ENCODE measurements at regions not wholly inside any gene's neighbourhood (a gene's known extent, or its start where the extent isn't known, plus 50 kb on each side); places are given as distances from the start of the nearest gene placed in this dataset.

- no peak for TF ChIP-seq SUZ12 (IDR thresholded peaks at IDR 0.05)
- TF ChIP-seq FOXK2 (IDR thresholded peaks at IDR 0.05) = no peak
- TF ChIP-seq NFRKB (IDR thresholded peaks at IDR 0.05) = no peak
- no peak for TF ChIP-seq HDGF (IDR thresholded peaks at IDR 0.05; ENCODE audit: borderline replicate concordance)
- no peak for TF ChIP-seq FOXA1 (IDR thresholded peaks at IDR 0.05)
- TF ChIP-seq SP1 (IDR thresholded peaks at IDR 0.05) = no peak
- no peak for TF ChIP-seq TARDBP (IDR thresholded peaks at IDR 0.05)
- TF ChIP-seq FOXM1 (IDR thresholded peaks at IDR 0.05; ENCODE audit: borderline replicate concordance) = no peak
- TF ChIP-seq L3MBTL2 (conservative IDR thresholded peaks at IDR 0.05) = no peak
- no peak for TF ChIP-seq BHLHE40 (IDR thresholded peaks at IDR 0.05; ENCODE audit: borderline replicate concordance)
- TF ChIP-seq, protein P1, sequence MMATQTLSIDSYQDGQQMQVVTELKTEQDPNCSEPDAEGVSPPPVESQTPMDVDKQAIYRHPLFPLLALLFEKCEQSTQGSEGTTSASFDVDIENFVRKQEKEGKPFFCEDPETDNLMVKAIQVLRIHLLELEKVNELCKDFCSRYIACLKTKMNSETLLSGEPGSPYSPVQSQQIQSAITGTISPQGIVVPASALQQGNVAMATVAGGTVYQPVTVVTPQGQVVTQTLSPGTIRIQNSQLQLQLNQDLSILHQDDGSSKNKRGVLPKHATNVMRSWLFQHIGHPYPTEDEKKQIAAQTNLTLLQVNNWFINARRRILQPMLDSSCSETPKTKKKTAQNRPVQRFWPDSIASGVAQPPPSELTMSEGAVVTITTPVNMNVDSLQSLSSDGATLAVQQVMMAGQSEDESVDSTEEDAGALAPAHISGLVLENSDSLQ (IDR thresholded peaks at IDR 0.05) = no peak
- TF ChIP-seq ARNT (IDR thresholded peaks at IDR 0.05) = no peak
- TF ChIP-seq ZNF384 (IDR thresholded peaks at IDR 0.05) = no peak
- TF ChIP-seq CTBP1 (IDR thresholded peaks at IDR 0.05; ENCODE audit: borderline replicate concordance) = no peak
- TF ChIP-seq ELF4 (IDR thresholded peaks at IDR 0.05) = no peak
- ChIA-PET POLR2A (no interaction called here), CTCF (no interaction called here)
- DNase-seq (ENCODE audit: extremely low spot score) = no peak
Measured at GRCh38 chr4:81628489-81628888, 156.8 kb upstream of the RASGEF1B start.

DNA sequence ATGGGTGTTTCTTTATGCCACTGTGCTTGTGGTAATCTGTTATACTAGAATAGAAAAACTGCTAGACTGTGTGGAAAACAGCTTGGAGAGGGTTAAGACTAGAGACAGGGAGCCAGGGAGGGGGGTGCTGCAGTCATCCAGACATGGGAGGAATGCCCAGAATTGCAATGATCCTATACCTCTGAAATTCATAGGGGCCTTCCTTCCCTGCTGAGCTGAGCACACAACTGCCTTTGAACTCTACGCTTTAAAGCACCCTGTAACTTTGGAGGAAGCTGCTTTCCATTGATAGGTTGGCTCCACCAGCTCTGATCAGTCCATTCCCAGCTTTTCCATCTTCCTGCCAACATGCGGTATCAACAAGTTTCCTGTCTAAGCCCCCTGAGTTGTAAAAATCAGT lies 155.9 kb upstream of the RASGEF1B start:
- POLR2A ChIA-PET = no interaction called here
- no peak for DNase-seq (ENCODE audit: extremely low spot score)
- TF ChIP-seq ELF4 (IDR thresholded peaks at IDR 0.05) (no peak), CTBP1 (IDR thresholded peaks at IDR 0.05; ENCODE audit: borderline replicate concordance) (no peak), FOXM1 (IDR thresholded peaks at IDR 0.05; ENCODE audit: borderline replicate concordance) (no peak), ARNT (IDR thresholded peaks at IDR 0.05) (no peak), SP1 (IDR thresholded peaks at IDR 0.05) (no peak), TARDBP (IDR thresholded peaks at IDR 0.05) (no peak), ZNF384 (IDR thresholded peaks at IDR 0.05) (no peak), LEF1 (IDR thresholded peaks at IDR 0.05; ENCODE audit: borderline replicate concordance) (no peak), HDGF (IDR thresholded peaks at IDR 0.05; ENCODE audit: borderline replicate concordance) (no peak)
- CTCF ChIA-PET = interaction anchor here (0.5 kb wide), 1 partner anchor 1418 kb away, joined by 3 read pairs; no protein-coding TSS in a partner anchor

GRCh38 chr4:81626851-81627250 lies 155.1 kb upstream of the RASGEF1B start:
- TF ChIP-seq ELF4 (IDR thresholded peaks at IDR 0.05) = no peak
- no peak for TF ChIP-seq ARNT (IDR thresholded peaks at IDR 0.05)
- no peak for TF ChIP-seq SP1 (IDR thresholded peaks at IDR 0.05)
- TF ChIP-seq, protein P1 (IDR thresholded peaks at IDR 0.05) = no peak
- no peak for TF ChIP-seq NFRKB (IDR thresholded peaks at IDR 0.05)
- no peak for TF ChIP-seq FOXM1 (IDR thresholded peaks at IDR 0.05; ENCODE audit: borderline replicate concordance)
- TF ChIP-seq L3MBTL2 (conservative IDR thresholded peaks at IDR 0.05) = no peak
- TF ChIP-seq FOXA1 (IDR thresholded peaks at IDR 0.05) = no peak
- no peak for TF ChIP-seq BHLHE40 (IDR thresholded peaks at IDR 0.05; ENCODE audit: borderline replicate concordance)
- no peak for TF ChIP-seq ZNF384 (IDR thresholded peaks at IDR 0.05)
- no peak for TF ChIP-seq CTBP1 (IDR thresholded peaks at IDR 0.05; ENCODE audit: borderline replicate concordance)
- no peak for TF ChIP-seq LEF1 (IDR thresholded peaks at IDR 0.05; ENCODE audit: borderline replicate concordance)
- no peak for TF ChIP-seq TARDBP (IDR thresholded peaks at IDR 0.05)
- no peak for TF ChIP-seq HDGF (IDR thresholded peaks at IDR 0.05; ENCODE audit: borderline replicate concordance)
- no peak for TF ChIP-seq SUZ12 (IDR thresholded peaks at IDR 0.05)
- no peak for DNase-seq (ENCODE audit: extremely low spot score)
- POLR2A ChIA-PET = no interaction called here
- CTCF ChIA-PET = no interaction called here

DNA sequence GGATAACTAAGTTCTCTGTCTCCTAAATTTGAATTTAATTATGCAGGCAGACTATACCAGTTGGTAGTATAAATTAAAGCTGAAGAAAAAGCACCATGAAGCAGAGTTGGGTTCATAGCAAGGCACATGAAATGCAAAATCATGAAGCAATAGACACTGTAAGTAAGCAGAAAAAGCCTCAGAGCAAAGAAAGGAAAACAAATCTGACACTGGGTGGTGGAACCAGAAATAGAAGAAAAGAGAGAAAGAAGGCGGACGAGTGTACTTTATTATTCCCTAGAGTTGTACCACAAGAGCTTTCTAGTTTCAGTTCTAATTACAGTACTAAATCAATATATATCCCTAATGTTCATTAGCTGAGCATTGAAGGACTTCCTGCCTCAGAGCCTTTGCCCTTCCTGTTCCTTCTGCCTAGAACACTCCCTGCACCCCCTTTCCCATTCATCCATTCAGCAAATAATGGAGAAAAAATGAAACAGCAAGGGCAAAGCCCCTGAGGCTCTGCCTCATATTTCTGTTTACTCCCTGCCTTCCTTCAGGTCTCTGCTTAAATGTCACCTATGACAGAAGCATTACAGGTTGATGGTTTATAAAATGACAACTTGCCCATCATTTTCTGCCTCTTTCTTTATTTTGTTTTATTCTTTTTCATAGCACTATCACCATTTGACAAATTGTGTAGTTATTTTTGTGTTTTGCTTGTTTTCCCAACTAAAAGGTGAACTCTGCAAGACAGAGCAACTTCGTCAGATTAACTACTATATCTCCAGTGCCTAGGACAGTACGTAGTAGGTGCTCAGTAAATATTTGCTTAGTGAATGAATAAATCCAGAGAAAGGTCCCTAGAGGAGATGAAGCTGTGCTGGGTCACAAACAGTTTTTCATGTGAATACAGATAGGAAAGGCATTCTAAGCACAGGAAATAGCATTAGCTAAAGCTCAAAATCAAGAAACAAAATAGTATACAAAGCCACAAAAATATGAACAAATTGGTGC lies 154.0 kb upstream of the RASGEF1B start:
- no peak for DNase-seq (ENCODE audit: extremely low spot score)
- ChIA-PET POLR2A (no interaction called here), CTCF (no interaction called here)
- no peak for TF ChIP-seq ARNT (IDR thresholded peaks at IDR 0.05)
- TF ChIP-seq LEF1 (IDR thresholded peaks at IDR 0.05; ENCODE audit: borderline replicate concordance) = no peak
- TF ChIP-seq FOXM1 (IDR thresholded peaks at IDR 0.05; ENCODE audit: borderline replicate concordance) = no peak
- TF ChIP-seq TARDBP (IDR thresholded peaks at IDR 0.05) = no peak
- no peak for TF ChIP-seq L3MBTL2 (conservative IDR thresholded peaks at IDR 0.05)
- TF ChIP-seq ZNF384 (IDR thresholded peaks at IDR 0.05) = no peak
- no peak for TF ChIP-seq ELF4 (IDR thresholded peaks at IDR 0.05)
- no peak for TF ChIP-seq HDGF (IDR thresholded peaks at IDR 0.05; ENCODE audit: borderline replicate concordance)
- no peak for TF ChIP-seq NFRKB (IDR thresholded peaks at IDR 0.05)
- no peak for TF ChIP-seq SP1 (IDR thresholded peaks at IDR 0.05)
- TF ChIP-seq CTBP1 (IDR thresholded peaks at IDR 0.05; ENCODE audit: borderline replicate concordance) = no peak

DNA sequence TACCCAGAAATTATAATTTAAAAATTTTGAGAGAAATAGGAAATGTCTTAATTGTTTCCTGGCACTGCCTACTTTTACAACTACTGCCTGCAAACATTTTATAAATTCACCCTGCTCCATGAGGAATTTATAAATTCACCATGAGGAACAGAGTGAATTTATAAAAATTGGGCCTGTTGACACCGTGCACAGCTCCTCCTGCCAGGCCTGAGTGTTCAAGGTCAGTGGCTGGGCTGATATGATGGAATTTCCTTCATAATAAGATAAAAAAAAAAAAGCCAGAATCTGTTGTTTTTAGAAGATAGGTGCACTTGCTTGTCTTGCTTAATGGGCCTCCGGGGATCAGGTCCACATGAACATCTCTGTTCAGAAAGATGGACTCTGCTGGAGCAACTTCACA lies 151.7 kb upstream of the RASGEF1B start:
- TF ChIP-seq BHLHE40 (IDR thresholded peaks at IDR 0.05; ENCODE audit: borderline replicate concordance) (no peak), HDGF (IDR thresholded peaks at IDR 0.05; ENCODE audit: borderline replicate concordance) (no peak), LEF1 (IDR thresholded peaks at IDR 0.05; ENCODE audit: borderline replicate concordance) (no peak), SP1 (IDR thresholded peaks at IDR 0.05) (no peak), FOXA1 (IDR thresholded peaks at IDR 0.05) (no peak), CTBP1 (IDR thresholded peaks at IDR 0.05; ENCODE audit: borderline replicate concordance) (no peak), ZNF384 (IDR thresholded peaks at IDR 0.05) (no peak), TARDBP (IDR thresholded peaks at IDR 0.05) (no peak), SUZ12 (IDR thresholded peaks at IDR 0.05) (no peak)
- CTCF ChIA-PET = no interaction called here
- DNase-seq (ENCODE audit: extremely low spot score) = no peak
- POLR2A ChIA-PET = no interaction called here

GRCh38 chr4:81622474-81623184 lies 150.9 kb upstream of the RASGEF1B start:
- ChIA-PET POLR2A (no interaction called here), CTCF (no interaction called here)
- no peak for DNase-seq (ENCODE audit: extremely low spot score)

More at GRCh38 chr4:81622474-81623184, 150.9 kb upstream of the RASGEF1B start:
- TF ChIP-seq SP1 (IDR thresholded peaks at IDR 0.05) = no peak
- no peak for TF ChIP-seq FOXK2 (IDR thresholded peaks at IDR 0.05)
- TF ChIP-seq, protein P1 (IDR thresholded peaks at IDR 0.05) = no peak
- no peak for TF ChIP-seq ELF4 (IDR thresholded peaks at IDR 0.05)
- TF ChIP-seq L3MBTL2 (conservative IDR thresholded peaks at IDR 0.05) = no peak
- no peak for TF ChIP-seq TARDBP (IDR thresholded peaks at IDR 0.05)
- TF ChIP-seq ZNF384 (IDR thresholded peaks at IDR 0.05) = no peak
- no peak for TF ChIP-seq FOXA1 (IDR thresholded peaks at IDR 0.05)
- TF ChIP-seq BHLHE40 (IDR thresholded peaks at IDR 0.05; ENCODE audit: borderline replicate concordance) = no peak
- no peak for TF ChIP-seq SUZ12 (IDR thresholded peaks at IDR 0.05)
- no peak for TF ChIP-seq NFRKB (IDR thresholded peaks at IDR 0.05)
- TF ChIP-seq HDGF (IDR thresholded peaks at IDR 0.05; ENCODE audit: borderline replicate concordance) = no peak
- no peak for TF ChIP-seq ARNT (IDR thresholded peaks at IDR 0.05)
- no peak for TF ChIP-seq FOXM1 (IDR thresholded peaks at IDR 0.05; ENCODE audit: borderline replicate concordance)
- TF ChIP-seq CTBP1 (IDR thresholded peaks at IDR 0.05; ENCODE audit: borderline replicate concordance) = no peak
- no peak for TF ChIP-seq LEF1 (IDR thresholded peaks at IDR 0.05; ENCODE audit: borderline replicate concordance)

Measured in HEK293T (cell line).